Stimulated activated CD4-positive, alpha-beta T cell treated with anti-CD3 and anti-CD28 coated beads, Interleukin-12 subunit alpha, Interleukin-12 subunit beta, amount 100 ng/mL, for 48 hours (primary cell): ENCODE measurements at regions not wholly inside any gene's neighbourhood (a gene's known extent, or its start where the extent isn't known, plus 50 kb on each side); places are given as distances from the start of the nearest gene placed in this dataset.

Source experiments
- DNase-seq, 3 donors: peaks; one replicate each; pipeline ENCODE4 v3.0.0-alpha.2; 2020; ENCODE audit warnings: low read depth in 2 of 3, low spot score in 1 of 3

DNA sequence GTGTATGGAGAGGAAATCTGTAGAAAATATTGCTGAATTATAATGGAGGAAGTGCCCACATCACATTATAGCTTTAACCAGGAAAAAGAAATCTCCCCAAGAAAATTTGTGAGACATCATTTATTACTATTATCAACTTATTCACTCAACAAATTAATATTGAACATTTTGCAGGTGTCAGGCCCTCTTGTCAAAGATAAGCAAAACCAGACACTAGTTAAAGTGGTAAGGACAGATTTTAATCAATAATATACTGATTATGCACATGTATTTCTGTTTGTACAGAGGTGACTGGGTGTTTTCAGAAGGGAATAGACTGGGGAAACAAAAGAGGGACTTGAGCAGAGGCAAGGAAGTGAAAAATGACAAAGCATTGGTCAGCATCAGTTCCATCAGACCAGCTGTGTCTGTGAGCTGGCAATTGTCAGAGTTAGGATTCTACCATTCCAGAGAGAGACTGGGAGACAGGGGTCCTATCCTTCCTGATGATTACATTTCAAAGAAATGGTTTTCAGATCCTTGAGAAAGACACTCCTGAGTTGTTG lies 519.2 kb downstream of the UTRN start:
- DNase-seq: no peak

DNA sequence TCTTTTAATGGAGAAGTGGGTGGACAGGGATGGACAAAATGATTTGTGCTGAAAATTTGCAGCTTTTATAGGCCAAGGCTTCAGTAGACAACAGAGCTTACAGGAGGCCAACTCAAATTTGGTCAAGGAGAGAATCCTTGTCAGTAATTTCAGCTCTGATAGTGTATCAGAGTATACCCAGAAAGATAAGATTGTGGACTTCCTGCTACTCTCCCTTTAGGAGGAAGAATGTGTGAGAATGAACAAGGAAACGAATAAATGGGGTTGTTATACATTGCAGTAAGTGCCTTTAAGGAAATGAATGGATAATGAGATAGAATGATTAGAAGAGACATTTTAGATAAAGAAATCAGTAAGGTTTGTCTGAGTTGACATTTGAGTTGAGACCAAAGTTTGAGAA lies 519.9 kb downstream of the UTRN start:
- no peak for DNase-seq

- DNase-seq: no peak
Observed at GRCh38 chr6:144806222-144806621, 521.1 kb downstream of the UTRN start.

- DNase-seq: no peak
Observed at GRCh38 chr6:144809120-144809519, 524.0 kb downstream of the UTRN start.

DNA sequence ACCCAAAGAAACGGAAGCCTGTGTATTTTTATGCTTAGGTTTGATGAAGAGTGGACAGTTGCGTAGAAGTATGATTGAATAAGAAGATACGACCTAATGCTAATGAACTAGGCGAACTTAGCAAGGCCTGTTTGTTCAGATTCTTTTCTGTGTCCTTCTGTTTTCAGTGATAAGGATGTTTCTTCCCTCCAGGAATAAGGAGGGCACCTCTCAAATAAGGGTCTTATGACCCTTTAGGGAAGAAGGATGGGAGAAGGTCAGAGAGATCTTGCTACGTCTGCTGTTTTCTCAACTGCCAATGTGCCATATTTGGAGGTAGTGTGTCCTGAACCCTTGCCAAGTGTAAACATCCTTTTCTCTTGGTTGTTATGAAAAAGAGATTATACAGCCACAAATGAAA lies 524.8 kb downstream of the UTRN start:
- DNase-seq: no peak

DNA sequence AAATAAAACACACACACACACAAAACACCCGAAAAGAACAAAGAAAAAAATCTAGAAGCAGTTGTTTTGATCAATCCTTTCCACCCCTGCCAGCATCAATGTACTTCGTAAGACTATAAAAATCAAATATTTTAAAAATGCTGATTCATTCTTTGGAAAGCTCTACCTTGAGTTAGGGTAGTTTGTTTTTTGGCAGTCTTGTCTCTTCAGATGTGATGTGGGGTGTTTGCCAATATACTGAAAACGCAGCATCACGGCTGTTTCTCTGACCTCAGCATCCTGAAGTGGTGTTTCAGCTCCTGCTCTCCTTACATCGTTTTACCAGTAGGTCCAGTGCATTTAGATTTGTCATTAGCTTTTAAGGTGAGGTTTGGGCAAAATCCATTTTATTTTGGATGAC lies 526.0 kb downstream of the UTRN start:
- no peak for DNase-seq

DNA sequence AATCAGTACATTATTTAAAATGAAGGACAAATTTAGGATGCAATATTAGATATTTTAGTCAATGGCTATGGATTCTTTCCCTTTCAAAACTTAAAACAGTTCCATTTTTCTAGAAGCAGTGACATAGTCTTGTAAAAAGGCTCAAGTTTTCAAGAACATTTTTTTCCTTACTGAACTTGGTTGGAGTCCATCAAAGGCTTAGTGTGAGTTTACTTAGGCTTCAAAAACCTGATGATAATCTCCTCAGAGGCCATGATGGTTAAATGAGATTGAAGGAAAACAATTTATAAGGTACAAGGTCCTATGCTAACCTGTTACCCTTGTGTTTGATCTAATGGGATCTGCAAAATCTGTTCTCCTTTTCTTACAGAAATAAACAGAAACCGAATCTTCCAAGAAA lies 531.8 kb downstream of the UTRN start:
- no peak for DNase-seq

DNA sequence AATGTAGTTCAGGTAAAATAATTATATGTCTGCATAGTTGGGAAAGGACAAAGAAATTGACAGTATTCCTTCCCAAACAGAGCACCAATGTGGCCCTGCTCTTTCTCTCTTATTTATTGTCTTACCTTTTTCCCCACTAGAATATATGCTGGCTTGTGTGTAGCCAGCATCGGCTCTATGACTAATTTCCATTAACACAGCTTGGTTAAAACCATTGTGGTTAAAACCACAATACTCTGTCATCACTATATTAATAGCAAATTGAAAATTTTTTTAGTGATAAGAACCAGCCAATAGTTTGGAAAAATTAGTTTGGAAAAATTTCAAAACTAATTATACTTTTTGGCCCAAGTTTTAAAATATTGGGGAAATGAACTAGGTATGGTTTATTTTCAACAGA lies 535.1 kb downstream of the UTRN start:
- no peak for DNase-seq

- DNase-seq: no peak
Observed at GRCh38 chr6:144823131-144823530, 538.0 kb downstream of the UTRN start.

DNA sequence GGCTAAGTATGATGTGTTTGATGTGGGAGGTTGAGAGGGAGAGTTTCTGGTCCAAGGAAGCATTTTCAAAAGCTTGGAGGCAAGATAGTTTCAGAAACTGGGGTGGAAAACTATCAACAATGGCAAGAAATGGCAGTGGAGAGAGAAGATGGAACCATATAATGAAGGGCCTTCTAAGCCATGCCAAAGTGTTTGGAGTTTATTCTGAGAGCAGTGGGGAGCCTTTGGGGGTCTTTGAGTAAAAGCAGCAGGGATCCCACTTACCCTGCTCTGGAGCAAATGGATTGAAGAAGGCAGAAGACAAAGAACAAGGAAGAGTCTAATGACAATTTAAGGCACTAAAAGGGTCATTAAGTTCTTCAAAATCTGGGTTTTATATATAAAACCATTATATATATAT lies 538.9 kb downstream of the UTRN start:
- no peak for DNase-seq

- DNase-seq: no peak
Observed at GRCh38 chr6:144834426-144835038, 549.4 kb downstream of the UTRN start.

- no peak for DNase-seq
Observed at GRCh38 chr6:144835322-144835973, 550.3 kb downstream of the UTRN start.

DNA sequence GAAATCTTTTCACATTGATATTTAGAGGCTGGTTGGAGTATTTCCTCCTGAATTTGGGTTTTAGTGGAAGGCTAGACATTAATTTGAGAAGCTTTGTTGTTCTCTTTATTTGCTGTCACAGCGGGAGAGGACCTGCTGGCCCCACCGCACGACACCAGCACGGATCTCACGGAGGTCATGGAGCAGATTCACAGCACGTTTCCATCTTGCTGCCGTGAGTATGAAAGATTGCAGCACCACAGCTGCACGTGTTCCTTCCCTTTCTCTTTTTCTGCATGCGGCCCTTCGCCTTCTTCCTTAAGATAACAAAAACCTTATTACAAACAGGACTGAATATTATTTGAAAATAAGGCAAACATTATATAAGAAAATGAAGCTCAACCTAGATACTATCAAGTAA lies 555.5 kb downstream of the UTRN start:
- DNase-seq: no peak

- no peak for DNase-seq
Observed at GRCh38 chr6:144843701-144844100, 558.6 kb downstream of the UTRN start.

- no peak for DNase-seq
Observed at GRCh38 chr6:144844596-144844995, 559.5 kb downstream of the UTRN start.

- DNase-seq: no peak
Observed at GRCh38 chr6:144845186-144845585, 560.1 kb downstream of the UTRN start.

- DNase-seq: no peak
Observed at GRCh38 chr6:144847916-144848315, 562.8 kb downstream of the UTRN start.

GRCh38 chr6:144849920-144850319 lies 564.8 kb downstream of the UTRN start:
- DNase-seq: no peak

GRCh38 chr6:144853603-144854002 lies 568.5 kb downstream of the UTRN start:
- DNase-seq: no peak

- no peak for DNase-seq
Observed at GRCh38 chr6:144854654-144855053, 569.5 kb downstream of the UTRN start.

- DNase-seq: no peak
Observed at GRCh38 chr6:144855375-144855774, 570.2 kb downstream of the UTRN start.

DNA sequence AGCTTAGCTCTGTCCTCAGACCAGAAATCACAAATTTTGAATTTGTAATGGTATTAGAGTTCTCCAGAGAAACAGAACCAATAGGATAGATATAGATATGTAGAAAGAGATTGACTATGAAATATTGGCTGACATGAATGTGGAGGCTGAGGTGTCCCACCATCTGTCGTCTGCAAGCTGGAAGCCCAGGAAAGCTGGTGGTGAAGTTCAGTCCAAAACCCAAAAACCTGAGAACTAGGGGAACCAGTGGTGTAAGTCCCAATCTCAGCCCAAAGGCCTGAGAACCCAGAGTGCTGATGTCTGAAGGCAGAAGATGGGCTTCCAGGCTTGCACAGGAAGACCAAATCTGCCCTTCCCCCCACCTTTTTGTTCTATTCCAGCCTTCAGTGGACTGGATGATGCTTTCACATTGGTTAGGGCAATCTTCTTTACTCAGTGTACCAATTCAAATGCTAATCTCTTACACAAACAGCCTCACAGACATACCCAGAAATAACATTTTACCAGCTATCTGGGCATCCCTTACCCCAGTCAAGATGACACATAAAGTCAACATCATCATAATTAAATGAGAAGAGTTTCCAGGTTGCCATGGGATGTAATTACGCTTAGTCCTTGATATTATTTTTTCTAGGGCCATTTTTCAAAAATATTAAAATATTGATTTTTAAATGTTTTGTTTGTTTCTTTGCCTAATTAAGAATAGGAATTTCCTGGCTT lies 570.8 kb downstream of the UTRN start:
- no peak for DNase-seq
